DOHH2 (cell line): ENCODE measurements at regions not wholly inside any gene's neighbourhood (a gene's known extent, or its start where the extent isn't known, plus 50 kb on each side); places are given as distances from the start of the nearest gene placed in this dataset.

Source experiments
- CTCF ChIP-seq: fragments of 200-600 bp; sonication (generic); IDR thresholded peaks from one replicate; pipeline ENCODE4 v1.5.1; 2014; ENCODE audit warnings: antibody characterized with exemption, mild to moderate bottlenecking, low read depth, low read length; ENCODE audit not compliant: poor library complexity, severe bottlenecking
- EZH2phosphoT487 ChIP-seq: fragments of 200-600 bp; sonication (generic); IDR thresholded peaks from 2 replicates; pipeline ENCODE4 v1.6.1; 2017; ENCODE audit warnings: borderline replicate concordance, mild to moderate bottlenecking, antibody characterized with exemption, low read length, moderate library complexity, mixed read lengths

GRCh38 chr13:100817928-100818327, 143.3 kb upstream of the TMTC4 start:
- TF ChIP-seq CTCF (no peak), EZH2phosphoT487 (no peak)
